Suppressor macrophage treated with lipopolysaccharide for 1 hour (primary cell): ENCODE measurements at regions not wholly inside any gene's neighbourhood (a gene's known extent, or its start where the extent isn't known, plus 50 kb on each side); places are given as distances from the start of the nearest gene placed in this dataset.
"Not testable (repeated sequence)": the region's sequence is repeated elsewhere in the genome, so short reads cannot be mapped to it uniquely, and the experiment has no call there.

Source experiments
- DNase-seq, 3 donors: peaks; one replicate each; pipeline ENCODE4 v3.0.0-alpha.2; 2020 to 2022

DNA sequence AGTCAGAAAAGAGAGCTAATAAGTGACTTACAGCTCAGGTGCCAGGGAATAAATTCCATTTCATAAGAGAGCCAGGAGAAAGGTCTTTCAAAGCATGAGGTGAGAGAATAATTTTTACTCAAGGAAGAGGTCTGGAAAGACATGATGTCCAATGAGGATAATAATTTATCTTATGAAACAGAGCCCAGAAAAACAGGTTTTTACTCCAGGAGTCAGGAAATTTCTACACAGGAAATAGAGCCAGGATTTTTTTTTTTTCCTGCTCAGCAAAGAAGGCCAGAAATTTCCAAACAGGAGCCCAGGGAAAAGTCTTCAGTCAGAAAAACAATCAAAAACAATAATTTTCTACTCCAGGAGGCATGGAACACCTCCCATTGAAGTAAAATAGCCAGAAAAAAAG is 1185.7 kb upstream of the TSPY4 start:
- no peak for DNase-seq

- no peak for DNase-seq
Measured at GRCh38 chrY:8128578-8128977, 1208.7 kb upstream of the TSPY4 start.

DNA sequence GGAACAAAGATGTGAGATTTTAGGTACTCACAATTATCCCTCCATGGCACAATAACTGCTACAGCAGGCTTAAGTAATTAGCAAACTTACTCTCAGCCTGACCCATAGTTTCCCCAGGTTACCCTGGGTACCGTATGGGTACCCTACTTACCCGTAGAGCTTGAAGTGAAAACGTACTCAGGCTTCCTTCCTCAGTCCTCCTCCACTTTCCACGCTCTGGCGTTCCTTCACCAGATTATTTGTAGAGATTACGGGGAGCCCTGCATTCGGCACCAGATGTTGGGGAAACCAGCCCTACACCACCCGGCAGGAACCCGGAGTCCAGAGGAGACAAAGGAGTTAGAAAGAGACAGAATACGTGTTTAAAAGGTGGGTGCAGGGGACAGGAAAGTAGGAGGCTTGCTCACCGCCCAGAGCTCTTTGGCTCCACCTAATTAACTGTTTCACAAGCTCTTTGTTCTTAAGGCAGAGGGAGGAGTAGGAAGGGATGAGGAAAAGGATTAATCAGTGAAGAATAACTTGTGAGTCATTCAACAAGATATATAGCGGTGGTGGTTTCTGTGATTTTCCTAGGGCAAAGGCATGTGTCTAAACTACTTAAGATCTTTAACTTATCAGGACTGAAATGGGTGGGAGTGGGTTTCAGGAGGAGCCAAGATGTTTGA is 1211.2 kb upstream of the TSPY4 start:
- no peak for DNase-seq

GRCh38 chrY:8121825-8122224 is 1210.3 kb upstream of the AMELY start:
- DNase-seq, result no peak

DNA sequence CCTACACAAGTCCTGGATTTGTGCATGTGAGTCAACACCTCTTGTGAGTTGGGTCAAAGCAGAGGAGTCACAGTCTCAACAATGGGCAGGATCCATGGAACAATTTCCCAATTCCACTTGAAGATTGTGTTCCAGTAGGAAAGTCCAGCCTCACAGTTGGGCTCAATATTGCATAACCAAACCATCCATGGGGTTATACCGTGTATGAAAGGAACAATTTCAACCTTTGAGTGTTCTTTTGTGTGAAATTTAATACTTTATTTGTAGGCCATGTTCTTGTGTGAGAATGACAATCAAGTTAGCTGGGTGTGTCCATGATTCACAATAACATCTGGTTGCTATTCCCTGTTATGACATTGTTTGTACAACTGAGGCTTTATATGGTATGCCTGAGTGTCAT is 1182.9 kb upstream of the AMELY start:
- DNase-seq, result no peak

GRCh38 chrY:8092926-8093325 is 1181.4 kb upstream of the AMELY start:
- DNase-seq, result no peak

- DNase-seq, result no peak
Measured at GRCh38 chrY:8085925-8086324, 1174.4 kb upstream of the AMELY start.

- no peak for DNase-seq
Measured at GRCh38 chrY:8084192-8084591, 1172.6 kb upstream of the AMELY start.

- no peak for DNase-seq
Measured at GRCh38 chrY:8081151-8081550, 1169.6 kb upstream of the AMELY start.

- no peak for DNase-seq
Measured at GRCh38 chrY:8065220-8065619, 1153.7 kb upstream of the AMELY start.

GRCh38 chrY:8064500-8064899 is 1152.9 kb upstream of the AMELY start:
- no peak for DNase-seq

DNA sequence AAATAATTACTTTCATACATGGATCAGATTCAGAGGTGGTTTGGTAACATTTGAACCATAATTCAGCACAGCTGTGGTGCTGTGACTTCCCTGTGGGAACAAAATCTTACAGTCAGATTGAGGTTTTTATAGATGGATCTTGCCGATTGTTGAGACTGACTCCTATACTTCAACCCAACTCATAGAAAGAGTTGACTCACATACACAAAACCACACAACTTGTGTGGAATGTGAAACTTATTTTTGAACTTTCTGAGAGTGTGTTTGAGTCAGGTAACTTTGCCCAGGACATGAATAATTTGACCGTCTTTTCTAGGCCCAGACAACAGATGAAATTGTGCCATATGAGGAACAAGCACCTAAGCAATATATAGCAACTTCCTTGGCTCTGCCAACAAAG is 1152.4 kb upstream of the AMELY start:
- no peak for DNase-seq

- no peak for DNase-seq
Measured at GRCh38 chrY:8058613-8059012, 1147.1 kb upstream of the AMELY start.

DNA sequence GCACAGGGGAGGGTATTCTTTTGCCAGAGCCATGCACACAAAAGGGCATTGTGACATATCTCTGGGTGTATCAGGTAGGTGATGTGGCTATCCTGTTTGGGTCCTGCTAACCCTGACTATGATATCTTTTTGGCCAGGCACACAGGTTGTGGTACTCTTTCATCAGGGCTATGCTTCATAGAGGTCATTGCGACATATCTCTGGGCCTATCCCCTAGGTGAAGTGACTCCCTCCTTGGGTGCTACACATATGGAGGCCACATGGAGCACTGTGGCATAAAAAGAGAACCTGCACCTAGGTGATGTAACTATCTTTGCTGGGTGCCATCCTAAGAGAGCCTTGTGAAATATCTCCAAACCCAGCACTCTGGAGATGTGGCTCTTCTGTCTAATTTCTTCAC is 1139.8 kb upstream of the AMELY start:
- no peak for DNase-seq

- no peak for DNase-seq
Measured at GRCh38 chrY:8041238-8041637, 1129.7 kb upstream of the AMELY start.

DNA sequence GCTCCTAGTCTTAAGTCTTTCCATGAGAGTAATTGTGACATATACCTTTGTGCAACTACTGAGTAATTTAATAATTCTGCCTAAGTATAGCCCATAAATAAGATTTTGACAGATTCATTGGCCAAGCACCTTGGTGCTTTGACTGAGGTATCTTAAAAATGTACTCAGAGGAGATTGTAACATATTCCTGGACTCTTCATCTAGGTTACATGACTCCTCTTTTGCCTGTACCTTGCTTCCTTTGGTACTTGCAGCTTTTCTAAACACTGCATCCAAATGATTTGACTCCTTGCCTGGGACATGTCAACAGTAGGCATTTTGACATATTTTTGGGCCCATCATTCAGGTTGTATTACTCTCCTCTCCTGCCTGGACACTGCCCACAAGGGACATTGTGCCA is 1125.0 kb upstream of the AMELY start:
- DNase-seq, result no peak

GRCh38 chrY:8035653-8036052 is 1124.1 kb upstream of the AMELY start:
- no peak for DNase-seq

- DNase-seq, result no peak
Measured at GRCh38 chrY:8034673-8035072, 1123.1 kb upstream of the AMELY start.

DNA sequence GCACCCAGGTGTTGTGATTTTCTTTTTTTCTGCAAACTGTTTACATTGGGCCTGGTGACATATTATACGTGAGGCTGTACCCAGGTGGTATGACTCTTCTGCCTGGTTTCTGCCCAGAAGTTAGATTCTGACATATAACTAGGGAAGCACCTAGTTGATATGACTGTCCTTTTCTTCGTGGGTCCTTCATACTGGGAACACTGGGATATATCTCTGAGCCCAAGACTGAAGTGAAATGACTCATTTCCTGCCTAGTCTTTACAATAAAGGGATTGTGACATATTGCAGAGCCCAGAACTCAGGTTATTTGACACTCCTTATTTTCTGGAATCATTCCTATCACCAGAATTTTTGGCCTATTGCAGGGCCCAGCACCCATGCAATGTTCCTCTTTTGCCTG is 1121.6 kb upstream of the AMELY start:
- DNase-seq, result no peak

DNA sequence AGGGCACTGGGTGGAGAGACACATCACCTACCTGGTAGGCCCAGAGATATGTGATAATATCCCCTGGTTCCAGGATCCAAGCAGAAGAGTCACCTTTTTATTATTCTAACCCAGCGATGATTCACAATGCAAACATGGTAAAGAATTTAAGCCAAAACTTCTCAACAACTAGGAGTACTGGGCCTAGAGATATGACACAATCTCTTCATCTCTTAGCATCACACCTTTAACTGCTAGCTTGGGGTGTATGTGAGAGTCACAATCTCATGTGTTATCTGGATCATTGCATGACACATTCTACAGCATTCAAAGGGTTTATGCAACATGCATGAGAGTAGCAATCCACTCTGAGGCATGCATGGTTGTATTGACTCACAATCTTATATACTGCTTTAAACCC is 1109.0 kb upstream of the AMELY start:
- DNase-seq, result no peak

GRCh38 chrY:8011515-8011914 is 1100.0 kb upstream of the AMELY start:
- no peak for DNase-seq

DNA sequence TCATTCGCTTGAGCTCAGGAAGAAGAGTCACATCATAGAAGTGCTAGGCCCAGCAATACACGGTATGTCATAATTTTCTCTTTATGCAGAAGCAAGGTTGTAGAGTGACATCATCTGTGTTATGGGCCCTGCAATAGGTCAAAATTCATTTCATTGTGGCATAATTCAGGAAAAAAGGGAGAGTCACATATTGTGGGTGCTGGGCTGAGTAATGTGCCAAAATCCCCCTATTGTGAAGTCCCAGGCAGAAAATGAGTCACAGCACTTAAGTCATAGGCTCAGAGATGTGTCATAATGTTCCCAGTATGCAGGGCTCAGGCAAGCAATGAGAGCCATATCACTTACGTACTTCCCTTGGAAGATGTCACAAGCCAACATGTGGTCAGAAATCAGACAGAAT is 1092.6 kb upstream of the AMELY start:
- DNase-seq, result peak; percentile 0 to 40 (median 3)

- no peak for DNase-seq
Measured at GRCh38 chrY:7996726-7997125, 1085.2 kb upstream of the AMELY start.

- not testable (repeated sequence) for DNase-seq
Measured at GRCh38 chrY:7994781-7995180, 1083.2 kb upstream of the AMELY start.

DNA sequence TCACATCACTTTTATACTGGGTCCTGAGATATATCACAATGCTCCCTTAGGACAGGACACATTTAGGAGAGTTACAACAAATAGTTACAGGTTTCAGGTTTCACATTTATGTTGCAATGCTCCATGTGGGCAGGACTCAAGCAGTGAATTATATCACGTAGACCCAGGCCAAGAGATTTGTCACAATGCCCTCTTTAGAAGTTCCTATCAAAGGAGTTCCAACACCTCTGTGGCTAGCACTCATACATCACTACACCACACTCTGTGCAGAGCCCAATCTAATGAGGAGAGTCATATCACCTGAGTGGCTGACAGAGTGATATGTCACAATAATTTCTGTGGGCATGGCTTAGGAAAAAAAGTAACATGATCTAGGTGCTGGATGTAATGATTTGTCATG is 1068.2 kb upstream of the AMELY start:
- no peak for DNase-seq

DNA sequence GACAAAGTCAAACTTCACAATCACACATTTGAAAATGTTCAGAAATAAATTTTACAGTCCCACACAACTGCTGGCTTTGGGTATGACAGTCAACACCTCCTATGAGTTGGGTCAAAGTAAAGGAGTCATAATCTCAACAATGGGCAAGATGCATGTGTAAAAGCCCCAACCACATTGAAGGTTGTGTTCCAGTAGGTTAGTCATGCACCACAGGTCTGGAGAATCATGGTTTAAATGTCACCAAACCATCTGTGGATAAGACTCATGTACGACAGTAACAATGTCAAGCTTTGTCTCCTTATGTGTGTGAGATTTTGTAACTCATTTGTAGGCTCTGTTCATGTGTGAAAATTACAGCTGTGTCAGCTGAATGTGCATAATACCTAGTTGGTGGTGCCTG is 1065.7 kb upstream of the AMELY start:
- DNase-seq, result no peak
